Upper lobe of left lung (tissue), 4 donors: ENCODE measurements at regions not wholly inside any gene's neighbourhood (a gene's known extent, or its start where the extent isn't known, plus 50 kb on each side); places are given as distances from the start of the nearest gene placed in this dataset.

Experiments
- CTCF ChIP-seq, 6 experiments: fragments of 450-650 bp in 4 of 6; fragments of 200-600 bp in 2 of 6; sonication (generic) in 2 of 6; IDR thresholded peaks; one replicate each; pipeline ENCODE4 v1.5.1; 2016 to 2019; ENCODE audit warnings: antibody characterized with exemption in 6 of 6
- EP300 ChIP-seq, 4 donors: sonication (generic); formaldehyde crosslinking; IDR thresholded peaks; one replicate each; pipeline ENCODE4 v1.5.1; 2017; ENCODE audit warnings: antibody characterized with exemption in 4 of 4, control low read depth in 2 of 4
- POLR2AphosphoS5 ChIP-seq, 2 donors: sonication (generic); formaldehyde crosslinking; IDR thresholded peaks; one replicate each; pipeline ENCODE4 v1.5.1; 2017; ENCODE audit warnings: antibody characterized with exemption in 2 of 2

- TF ChIP-seq CTCF (IDR thresholded peaks at IDR 0.05) = no peak
- no peak for TF ChIP-seq POLR2AphosphoS5 (IDR thresholded peaks at IDR 0.05)
- no peak for TF ChIP-seq EP300 (IDR thresholded peaks at IDR 0.05)
These were observed 135.4 kb downstream of the ADAMTS15 start for GRCh38 chr11:130583801-130584211.
